GM18870 (cell line): ENCODE measurements at regions not wholly inside any gene's neighbourhood (a gene's known extent, or its start where the extent isn't known, plus 50 kb on each side); places are given as distances from the start of the nearest gene placed in this dataset.

Experiments
- ATAC-seq: cut with Tn5 transposase; IDR thresholded peaks from one replicate; pipeline ENCODE4 v1.9.1; 2021; ENCODE audit warnings: moderate library complexity; ENCODE audit not compliant: unreplicated experiment

GRCh38 chr18:30106356-30106755 lies 936.2 kb downstream of the DSC3 start:
- no peak for ATAC-seq

- no peak for ATAC-seq
Observed at GRCh38 chr18:30103881-30104280, 938.7 kb downstream of the DSC3 start.

- no peak for ATAC-seq
Observed at GRCh38 chr18:30096796-30097195, 945.7 kb downstream of the DSC3 start.

GRCh38 chr18:30094556-30094955 lies 948.0 kb downstream of the DSC3 start:
- ATAC-seq, result no peak

- ATAC-seq, result no peak
Observed at GRCh38 chr18:30093376-30093775, 949.2 kb downstream of the DSC3 start.

GRCh38 chr18:30088238-30089015 lies 954.1 kb downstream of the DSC3 start:
- ATAC-seq, result no peak

- ATAC-seq, result no peak
Observed at GRCh38 chr18:30086351-30086750, 956.2 kb downstream of the DSC3 start.

GRCh38 chr18:30081122-30081521 lies 961.4 kb downstream of the DSC3 start:
- ATAC-seq, result no peak

- no peak for ATAC-seq
Observed at GRCh38 chr18:30072609-30073385, 969.7 kb downstream of the DSC3 start.

GRCh38 chr18:30066288-30066687 lies 976.3 kb downstream of the DSC3 start:
- ATAC-seq, result no peak

- no peak for ATAC-seq
Observed at GRCh38 chr18:30057398-30057797, 985.1 kb downstream of the DSC3 start.

GRCh38 chr18:30056528-30056927 lies 986.0 kb downstream of the DSC3 start:
- no peak for ATAC-seq

GRCh38 chr18:30044496-30044895 lies 998.0 kb downstream of the DSC3 start:
- no peak for ATAC-seq

GRCh38 chr18:30039201-30039600 lies 1003.3 kb downstream of the DSC3 start:
- ATAC-seq, result no peak

- ATAC-seq, result no peak
Observed at GRCh38 chr18:30034818-30035217, 1007.7 kb downstream of the DSC3 start.

GRCh38 chr18:30016179-30016578 lies 1026.4 kb downstream of the DSC3 start:
- no peak for ATAC-seq

- no peak for ATAC-seq
Observed at GRCh38 chr18:30004965-30005364, 1037.6 kb downstream of the DSC3 start.

GRCh38 chr18:29982218-29982617 lies 1060.3 kb downstream of the DSC3 start:
- ATAC-seq, result no peak

- ATAC-seq, result no peak
Observed at GRCh38 chr18:29979881-29980280, 1062.7 kb downstream of the DSC3 start.

GRCh38 chr18:29969876-29970275 lies 1072.7 kb downstream of the DSC3 start:
- ATAC-seq, result no peak

- no peak for ATAC-seq
Observed at GRCh38 chr18:29962579-29962978, 1080.0 kb downstream of the DSC3 start.

GRCh38 chr18:29960539-29960938 lies 1082.0 kb downstream of the DSC3 start:
- ATAC-seq, result no peak
